Lower leg skin (tissue), 4 donors: ENCODE measurements at regions not wholly inside any gene's neighbourhood (a gene's known extent, or its start where the extent isn't known, plus 50 kb on each side); places are given as distances from the start of the nearest gene placed in this dataset.

Experiments
- DNase-seq, 2 donors: peaks; one replicate each; pipeline ENCODE4 v3.0.0-alpha.2; 2019; ENCODE audit warnings: low spot score in 2 of 2
- H3K4me3 ChIP-seq: fragments of 200-600 bp; sonication (generic); 2 replicates; pipeline ENCODE4 v1.5.1; 2017; ENCODE audit warnings: mild to moderate bottlenecking, low read depth; ENCODE audit not compliant: poor library complexity, severe bottlenecking
- POLR2A ChIP-seq, 2 donors: fragments of 450-650 bp; IDR thresholded peaks; one replicate each; pipeline ENCODE4 v1.6.1; 2016 to 2017; ENCODE audit warnings: antibody characterized with exemption in 2 of 2, mild to moderate bottlenecking in 1 of 2, moderate library complexity in 1 of 2
- WGBS, 2 donors: methylation state at CpG; one replicate each; pipeline ENCODE4 v1.1.5; 2018; 5-methylcytosine and 5-hydroxymethylcytosine counted together
- intact Hi-C: fragments of 100-400 bp; cut with DNase I; formaldehyde crosslinking; loops from one replicate; pipeline ENCODE4 v1.15.0; 2023; ENCODE audit warnings: low total_unique reads
- TF ChIP-seq, protein P1 (sequence below), 3 donors: fragments of 450-650 bp; IDR thresholded peaks; one replicate each; pipeline ENCODE4 v1.5.1; 2016; ENCODE audit warnings: antibody characterized with exemption in 3 of 3, mild to moderate bottlenecking in 3 of 3, moderate library complexity in 2 of 3

DNA sequence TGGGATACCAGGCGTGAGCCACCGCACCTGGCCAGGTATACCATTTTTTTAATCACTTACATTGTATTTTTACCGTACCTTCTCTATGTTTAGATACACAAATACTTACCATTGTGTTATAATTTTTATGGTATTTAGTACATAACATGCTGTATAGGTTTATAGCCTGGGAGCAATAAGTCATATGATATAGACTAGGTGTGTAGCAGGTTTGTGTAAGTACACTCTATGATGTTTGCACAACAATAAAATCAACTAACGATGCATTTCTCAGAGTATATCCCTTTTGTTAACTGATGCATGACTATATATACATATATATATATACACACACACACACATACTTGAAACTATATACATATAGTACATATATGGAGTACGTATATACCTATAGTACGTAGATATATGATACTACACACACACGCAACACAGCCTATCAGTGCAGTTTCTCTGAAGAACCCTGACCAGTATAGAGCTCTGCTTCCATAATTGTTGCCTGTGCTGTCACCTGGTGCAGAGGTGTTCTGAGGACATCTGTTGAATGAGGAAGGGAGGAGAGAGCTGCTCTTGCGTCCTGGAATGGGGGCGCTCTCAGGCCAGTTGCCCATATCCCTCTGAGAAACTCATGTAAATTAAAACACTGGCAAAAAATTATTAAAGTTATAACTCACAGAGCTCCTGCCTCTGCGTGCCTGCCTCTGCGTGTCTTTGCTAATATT lies 315.3 kb downstream of the FGFR2 start:
- no peak for TF ChIP-seq POLR2A (IDR thresholded peaks at IDR 0.05)
- TF ChIP-seq, protein P1, sequence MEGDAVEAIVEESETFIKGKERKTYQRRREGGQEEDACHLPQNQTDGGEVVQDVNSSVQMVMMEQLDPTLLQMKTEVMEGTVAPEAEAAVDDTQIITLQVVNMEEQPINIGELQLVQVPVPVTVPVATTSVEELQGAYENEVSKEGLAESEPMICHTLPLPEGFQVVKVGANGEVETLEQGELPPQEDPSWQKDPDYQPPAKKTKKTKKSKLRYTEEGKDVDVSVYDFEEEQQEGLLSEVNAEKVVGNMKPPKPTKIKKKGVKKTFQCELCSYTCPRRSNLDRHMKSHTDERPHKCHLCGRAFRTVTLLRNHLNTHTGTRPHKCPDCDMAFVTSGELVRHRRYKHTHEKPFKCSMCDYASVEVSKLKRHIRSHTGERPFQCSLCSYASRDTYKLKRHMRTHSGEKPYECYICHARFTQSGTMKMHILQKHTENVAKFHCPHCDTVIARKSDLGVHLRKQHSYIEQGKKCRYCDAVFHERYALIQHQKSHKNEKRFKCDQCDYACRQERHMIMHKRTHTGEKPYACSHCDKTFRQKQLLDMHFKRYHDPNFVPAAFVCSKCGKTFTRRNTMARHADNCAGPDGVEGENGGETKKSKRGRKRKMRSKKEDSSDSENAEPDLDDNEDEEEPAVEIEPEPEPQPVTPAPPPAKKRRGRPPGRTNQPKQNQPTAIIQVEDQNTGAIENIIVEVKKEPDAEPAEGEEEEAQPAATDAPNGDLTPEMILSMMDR (IDR thresholded peaks at IDR 0.05): no peak
- DNase-seq: no peak
- intact Hi-C loops: no loop called here
- WGBS, 2 donors: 90 to 92% methylated on average over 11 of the region's 11 CpGs
- H3K4me3 ChIP-seq: no peak overlapping the region

DNA sequence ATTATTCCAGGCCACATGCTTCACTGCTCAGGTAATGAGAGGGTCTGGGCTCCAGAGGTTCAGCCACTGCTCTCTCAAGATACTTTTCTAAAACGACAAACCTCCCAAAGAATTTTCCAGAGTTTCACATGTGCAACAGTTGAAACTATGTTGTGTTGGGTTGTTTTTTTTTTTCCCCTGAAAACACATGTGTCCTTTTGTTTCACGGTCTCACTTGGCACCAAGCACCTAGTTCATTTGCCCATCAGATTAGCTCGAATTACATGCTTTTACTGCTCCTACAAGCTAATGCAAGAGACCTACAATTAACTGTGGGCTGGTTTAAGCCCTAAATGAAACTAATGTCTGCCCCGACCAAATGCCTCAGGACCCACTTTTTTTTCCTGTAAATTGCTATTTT lies 313.3 kb downstream of the FGFR2 start:
- WGBS, 2 donors: 11 to 20% methylated on average over 4 of the region's 4 CpGs
- intact Hi-C loops: no loop called here
- TF ChIP-seq POLR2A (IDR thresholded peaks at IDR 0.05): no peak
- TF ChIP-seq, protein P1 (IDR thresholded peaks at IDR 0.05): no peak
- H3K4me3 ChIP-seq: no peak overlapping the region
- no peak for DNase-seq

DNA sequence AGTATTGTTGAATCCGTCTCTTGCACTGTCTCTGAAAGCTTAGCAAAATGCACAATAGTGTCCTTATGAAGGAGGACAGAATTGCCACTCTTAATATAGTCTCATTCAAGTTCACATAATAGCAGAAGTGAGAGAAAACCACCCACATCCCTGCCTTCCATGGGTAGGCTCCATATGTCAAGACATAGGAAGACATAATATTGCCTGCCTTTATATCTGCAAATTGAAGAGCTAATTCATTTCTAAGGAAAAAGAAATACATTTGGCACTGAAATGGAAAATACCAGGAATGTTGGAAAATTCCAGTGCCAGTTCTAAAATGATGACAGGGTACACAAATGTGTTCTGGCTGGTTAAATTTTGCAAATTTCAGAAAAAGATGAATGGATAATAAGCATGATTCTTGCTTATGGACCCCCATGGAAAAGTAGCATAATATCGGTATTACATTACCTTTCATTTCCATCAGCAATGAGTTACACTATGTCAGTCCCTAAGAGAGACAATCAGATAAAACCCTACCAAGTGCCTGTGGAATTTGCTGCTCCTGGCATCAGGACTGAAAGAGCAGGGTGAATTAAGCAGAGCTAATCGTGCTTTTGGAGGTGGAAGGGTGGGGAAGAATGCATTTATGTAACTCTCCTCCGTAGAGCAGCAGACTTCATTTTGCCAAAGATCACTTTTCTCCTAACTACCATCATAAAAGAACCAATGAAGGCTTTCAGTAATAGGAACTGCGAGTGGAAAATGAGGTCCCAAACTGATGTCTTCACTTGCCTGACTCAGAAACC lies 312.6 kb downstream of the FGFR2 start:
- DNase-seq: no peak
- TF ChIP-seq, protein P1 (IDR thresholded peaks at IDR 0.05): no peak
- TF ChIP-seq POLR2A (IDR thresholded peaks at IDR 0.05): no peak
- intact Hi-C loops: no loop called here
- WGBS, 2 donors: 31 to 38% methylated on average over 5 of the region's 5 CpGs
- H3K4me3 ChIP-seq: no peak overlapping the region

DNA sequence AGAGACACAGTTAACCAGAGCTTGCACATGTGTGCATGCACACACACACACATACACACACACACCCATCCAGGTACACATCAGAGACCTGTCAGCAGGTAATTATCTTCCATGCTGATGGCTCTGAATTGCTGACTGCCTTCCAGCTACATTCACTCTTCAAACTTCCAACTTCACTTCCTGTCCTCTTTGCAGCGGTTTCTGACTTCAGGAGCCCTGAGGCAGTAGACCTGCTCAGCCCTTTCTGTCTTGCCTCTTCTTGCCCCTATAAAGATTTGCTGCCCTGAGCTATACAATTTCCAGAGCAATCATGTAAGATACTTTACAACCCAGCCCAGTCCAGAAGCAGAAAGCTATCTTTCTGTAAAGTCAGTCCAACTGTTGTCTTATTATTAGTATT lies 310.2 kb downstream of the FGFR2 start:
- intact Hi-C loops: no loop called here
- no peak for TF ChIP-seq POLR2A (IDR thresholded peaks at IDR 0.05)
- TF ChIP-seq, protein P1 (IDR thresholded peaks at IDR 0.05): no peak
- no peak overlapping the region for H3K4me3 ChIP-seq
- DNase-seq: no peak
- 55 to 63% methylated on average over 1 of the region's 1 CpG for WGBS, 2 donors

DNA sequence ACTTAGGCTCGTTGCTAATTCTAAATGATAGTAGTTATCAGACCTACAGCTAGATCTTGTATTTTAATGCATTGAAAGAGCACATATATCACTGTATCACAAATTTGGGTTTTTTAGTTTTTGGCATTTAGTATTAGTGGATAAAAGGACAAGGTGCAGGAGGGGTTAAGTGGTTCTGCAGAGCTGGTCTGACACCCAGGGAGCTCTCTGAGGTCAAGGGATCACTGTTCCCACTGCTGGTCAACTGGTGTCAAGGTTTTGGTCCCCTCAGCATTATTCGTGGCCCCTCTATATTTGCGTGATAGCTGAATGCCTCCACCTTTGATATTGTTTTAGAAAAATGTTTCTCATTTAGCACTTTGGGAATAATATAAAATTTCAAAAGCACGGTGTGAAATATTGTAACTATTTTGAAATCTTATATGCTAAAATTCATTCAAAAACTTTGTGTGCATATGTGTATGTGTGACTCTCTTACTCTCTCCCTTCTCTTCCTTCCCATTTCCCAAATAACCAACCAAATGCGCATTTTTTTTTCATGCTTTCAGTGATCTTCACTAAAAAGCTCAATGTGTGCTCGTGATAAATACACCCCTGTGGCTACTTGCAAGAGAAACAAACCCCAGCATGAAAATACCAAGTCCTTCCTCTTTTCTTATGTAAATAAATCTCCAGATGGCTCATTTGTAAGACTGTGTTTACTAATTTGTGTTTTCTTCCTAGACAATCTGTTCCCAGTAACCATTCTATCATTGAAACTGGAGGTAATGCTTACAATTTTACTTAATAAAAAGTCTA lies 309.2 kb downstream of the FGFR2 start:
- intact Hi-C loops: no loop called here
- WGBS, 2 donors: 60 to 74% methylated on average over 6 of the region's 6 CpGs

More for the DNA sequence above, 309.2 kb downstream of the FGFR2 start:
- no peak overlapping the region for H3K4me3 ChIP-seq
- no peak for TF ChIP-seq POLR2A (IDR thresholded peaks at IDR 0.05)
- TF ChIP-seq, protein P1 (IDR thresholded peaks at IDR 0.05): no peak
- DNase-seq: no peak
